Esophagus muscularis mucosa (tissue), 4 donors: ENCODE measurements at regions not wholly inside any gene's neighbourhood (a gene's known extent, or its start where the extent isn't known, plus 50 kb on each side); places are given as distances from the start of the nearest gene placed in this dataset.

Source experiments
- DNase-seq: peaks from one replicate; pipeline ENCODE4 v3.0.0-alpha.2; 2017; ENCODE audit errors: extremely low spot score
- H3K27ac ChIP-seq, 4 donors: fragments of 200-600 bp; sonication (generic); replicated peaks in 1 of 4; 1 replicate in 3 of 4; 2 replicates in 1 of 4; pipeline ENCODE4 v1.5.1; 2016 to 2019; ENCODE audit warnings: mild to moderate bottlenecking in 1 of 4
- H3K27me3 ChIP-seq, 4 donors: fragments of 200-600 bp; sonication (generic); one replicate each; pipeline versions ENCODE4 v1.5.1 to v1.6.0; 2016 to 2019
- H3K36me3 ChIP-seq, 4 donors: fragments of 200-600 bp; sonication (generic); one replicate each; pipeline ENCODE4 v1.5.1; 2016 to 2019
- H3K4me1 ChIP-seq, 4 donors: fragments of 200-600 bp; sonication (generic); one replicate each; pipeline ENCODE4 v1.5.1; 2016 to 2019
- H3K4me3 ChIP-seq, 4 donors: fragments of 200-600 bp; sonication (generic); 1 replicate in 2 of 4; 2 replicates in 2 of 4; pipeline ENCODE4 v1.5.1; 2016 to 2019; ENCODE audit warnings: mild to moderate bottlenecking in 4 of 4, moderate library complexity in 1 of 4
- H3K9me3 ChIP-seq, 4 donors: fragments of 200-600 bp; sonication (generic); 1 replicate in 3 of 4; 2 replicates in 1 of 4; pipeline ENCODE4 v1.5.1; 2016 to 2019
- CTCF ChIP-seq, 3 experiments: fragments of 200-600 bp in 2 of 3; fragments of 450-650 bp in 1 of 3; sonication (generic) in 2 of 3; IDR thresholded peaks; one replicate each; pipeline ENCODE4 v1.5.1; 2017 to 2019; ENCODE audit warnings: antibody characterized with exemption in 3 of 3, mild to moderate bottlenecking in 2 of 3, moderate library complexity in 1 of 3
- EP300 ChIP-seq: sonication (generic); formaldehyde crosslinking; IDR thresholded peaks from one replicate; pipeline ENCODE4 v1.6.1; 2017; ENCODE audit warnings: antibody characterized with exemption
- POLR2A ChIP-seq: fragments of 450-650 bp; IDR thresholded peaks from one replicate; pipeline ENCODE4 v1.6.1; 2017; ENCODE audit warnings: antibody characterized with exemption, moderate library complexity, mild to moderate bottlenecking, low read depth
- POLR2AphosphoS5 ChIP-seq, 2 donors: sonication (generic); formaldehyde crosslinking; IDR thresholded peaks; one replicate each; pipeline ENCODE4 v1.6.1; 2017; ENCODE audit warnings: antibody characterized with exemption in 2 of 2
- WGBS: methylation state at CpG from one replicate; pipeline ENCODE4 v1.1.5; 2018; 5-methylcytosine and 5-hydroxymethylcytosine counted together
- intact Hi-C: fragments of 100-400 bp; cut with DNase I; formaldehyde crosslinking; loops from one replicate; pipeline ENCODE4 v1.15.1; 2023

GRCh38 chr17:59491353-59492090 lies 73.9 kb upstream of the DHX40 start:
- intact Hi-C loops: no loop called here
- H3K27ac ChIP-seq: no peak overlapping the region
- no peaks in the 10 kb centered on the region for H3K36me3 ChIP-seq
- TF ChIP-seq POLR2AphosphoS5 (IDR thresholded peaks at IDR 0.05): no peak
- TF ChIP-seq CTCF (IDR thresholded peaks at IDR 0.05): no peak
- no peak for TF ChIP-seq EP300
- no peak for TF ChIP-seq POLR2A
- H3K4me1 ChIP-seq: peaks cover 3 to 28% (median 19%) of the 10 kb centered on the region in 4 donors
- WGBS: 64% methylated on average over 5 of the region's 5 CpGs
- H3K27me3 ChIP-seq: no peaks in the 10 kb centered on the region
- H3K4me3 ChIP-seq: no peak overlapping the region
- H3K9me3 ChIP-seq: no peaks in the 10 kb centered on the region
- no peak for DNase-seq

- Histone ChIP-seq H3K4me1 (peaks cover 3 to 32% (median 22%) of the 10 kb centered on the region in 4 donors), H3K27me3 (no peaks in the 10 kb centered on the region), H3K27ac (no peak overlapping the region), H3K9me3 (no peaks in the 10 kb centered on the region), H3K4me3 (no peak overlapping the region), H3K36me3 (no peaks in the 10 kb centered on the region)
- TF ChIP-seq CTCF (IDR thresholded peaks at IDR 0.05) (no peak), POLR2A (no peak), EP300 (no peak), POLR2AphosphoS5 (IDR thresholded peaks at IDR 0.05) (no peak)
- DNase-seq: no peak
- intact Hi-C loops: no loop called here
- 82% methylated on average over 2 of the region's 2 CpGs for WGBS
Observed at GRCh38 chr17:59492091-59492451, 73.3 kb upstream of the DHX40 start.

GRCh38 chr17:59493867-59494266 lies 71.5 kb upstream of the DHX40 start:
- no peaks in the 10 kb centered on the region for H3K27me3 ChIP-seq
- no peak overlapping the region for H3K4me3 ChIP-seq
- intact Hi-C loops: no loop called here
- DNase-seq: no peak
- 61% methylated on average over 3 of the region's 3 CpGs for WGBS
- no peaks in the 10 kb centered on the region for H3K9me3 ChIP-seq
- H3K27ac ChIP-seq: no peak overlapping the region
- TF ChIP-seq POLR2AphosphoS5 (IDR thresholded peaks at IDR 0.05) (no peak), EP300 (no peak), CTCF (IDR thresholded peaks at IDR 0.05) (no peak)
- H3K36me3 ChIP-seq: no peaks in the 10 kb centered on the region
- peaks cover 3 to 46% (median 37%) of the 10 kb centered on the region in 4 donors for H3K4me1 ChIP-seq

- WGBS: 73% methylated on average over 11 of the region's 12 CpGs
- H3K4me1 ChIP-seq: peaks cover 3 to 56% (median 40%) of the 10 kb centered on the region in 4 donors
- no peaks in the 10 kb centered on the region for H3K27me3 ChIP-seq
- no peak overlapping the region for H3K27ac ChIP-seq
- H3K36me3 ChIP-seq: no peaks in the 10 kb centered on the region
- H3K4me3 ChIP-seq: no peak overlapping the region
- TF ChIP-seq POLR2AphosphoS5 (IDR thresholded peaks at IDR 0.05): no peak
- no peak for TF ChIP-seq CTCF (IDR thresholded peaks at IDR 0.05)
- no peak for TF ChIP-seq POLR2A
- TF ChIP-seq EP300: no peak
- intact Hi-C loops: no loop called here
- H3K9me3 ChIP-seq: no peaks in the 10 kb centered on the region
- DNase-seq: peak; percentile 80
Observed at GRCh38 chr17:59494757-59495368, 70.5 kb upstream of the DHX40 start.
